ENCODE measurements at regions not wholly inside any gene's neighbourhood (a gene's known extent, or its start where the extent isn't known, plus 50 kb on each side); places are given as distances from the start of the nearest gene placed in this dataset.
A peak's percentile ranks its signal among the peaks of the same experiment; 100 is the strongest.
"Not testable (repeated sequence)": the region's sequence is repeated elsewhere in the genome, so short reads cannot be mapped to it uniquely, and the experiment has no call there.

DNA sequence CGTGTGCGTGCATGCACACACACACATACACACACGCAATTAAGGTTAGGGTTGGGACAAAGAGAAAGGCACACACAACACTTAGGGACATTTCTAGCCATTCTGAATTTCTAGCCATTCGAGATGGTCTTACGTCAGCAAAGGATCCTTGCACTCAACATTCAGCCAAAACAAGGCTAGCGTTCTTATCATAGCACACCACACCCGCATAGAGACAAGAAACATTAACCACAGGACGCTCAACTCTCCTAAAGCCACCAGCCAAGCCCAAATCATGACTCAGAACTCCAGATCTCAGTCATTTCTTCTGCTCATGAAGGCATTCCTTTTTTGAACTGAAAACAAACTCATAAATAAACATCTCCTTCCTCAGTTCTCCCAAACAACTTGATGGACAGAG lies 106.8 kb downstream of the LMO4 start:
- H3K27ac Mint-ChIP-seq, result no peak overlapping the region
- TF ChIP-seq, protein P1, sequence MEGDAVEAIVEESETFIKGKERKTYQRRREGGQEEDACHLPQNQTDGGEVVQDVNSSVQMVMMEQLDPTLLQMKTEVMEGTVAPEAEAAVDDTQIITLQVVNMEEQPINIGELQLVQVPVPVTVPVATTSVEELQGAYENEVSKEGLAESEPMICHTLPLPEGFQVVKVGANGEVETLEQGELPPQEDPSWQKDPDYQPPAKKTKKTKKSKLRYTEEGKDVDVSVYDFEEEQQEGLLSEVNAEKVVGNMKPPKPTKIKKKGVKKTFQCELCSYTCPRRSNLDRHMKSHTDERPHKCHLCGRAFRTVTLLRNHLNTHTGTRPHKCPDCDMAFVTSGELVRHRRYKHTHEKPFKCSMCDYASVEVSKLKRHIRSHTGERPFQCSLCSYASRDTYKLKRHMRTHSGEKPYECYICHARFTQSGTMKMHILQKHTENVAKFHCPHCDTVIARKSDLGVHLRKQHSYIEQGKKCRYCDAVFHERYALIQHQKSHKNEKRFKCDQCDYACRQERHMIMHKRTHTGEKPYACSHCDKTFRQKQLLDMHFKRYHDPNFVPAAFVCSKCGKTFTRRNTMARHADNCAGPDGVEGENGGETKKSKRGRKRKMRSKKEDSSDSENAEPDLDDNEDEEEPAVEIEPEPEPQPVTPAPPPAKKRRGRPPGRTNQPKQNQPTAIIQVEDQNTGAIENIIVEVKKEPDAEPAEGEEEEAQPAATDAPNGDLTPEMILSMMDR (IDR thresholded peaks at IDR 0.05), result no peak
- H3K27me3 Mint-ChIP-seq (ENCODE audit: low read depth, poor library complexity), result peaks cover 4% of the 10 kb centered on the region
- no peaks in the 10 kb centered on the region for H3K9me3 Mint-ChIP-seq
- H3K36me3 Mint-ChIP-seq (ENCODE audit: low read depth), result peaks cover under 1% of the 10 kb centered on the region
- no peak overlapping the region for H3K4me3 Mint-ChIP-seq
- DNase-seq, result no peak
- H3K4me1 Mint-ChIP-seq, result peaks cover 17% of the 10 kb centered on the region

DNA sequence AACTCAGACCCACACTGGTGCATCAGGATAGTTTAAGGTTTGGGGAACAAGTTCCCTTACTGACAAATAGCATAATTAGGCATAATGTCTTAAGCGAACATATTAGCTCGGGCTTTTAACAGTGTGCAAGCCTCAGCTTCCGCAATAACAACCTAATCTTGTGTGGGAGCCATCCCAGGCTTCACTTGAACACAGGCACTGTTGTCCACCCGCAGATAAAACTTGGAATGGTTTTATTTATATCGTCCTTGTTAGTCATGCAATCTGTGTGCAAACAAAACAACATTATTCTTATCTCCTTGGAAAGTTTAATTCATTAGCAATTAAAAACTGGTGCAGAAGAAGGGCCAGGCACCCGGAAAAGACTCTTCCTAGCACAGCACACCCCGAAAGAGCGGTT lies 107.4 kb downstream of the LMO4 start:
- not testable (repeated sequence) for H3K4me3 Mint-ChIP-seq; DNase-seq; H3K36me3 Mint-ChIP-seq (ENCODE audit: low read depth); H3K27me3 Mint-ChIP-seq (ENCODE audit: low read depth, poor library complexity); H3K9me3 Mint-ChIP-seq; H3K27ac Mint-ChIP-seq
- H3K4me1 Mint-ChIP-seq, result peaks cover 17% of the 10 kb centered on the region

GRCh38 chr1:87436534-87436933 lies 107.9 kb downstream of the LMO4 start:
- H3K27ac Mint-ChIP-seq, result no peak overlapping the region
- H3K4me1 Mint-ChIP-seq, result peaks cover 17% of the 10 kb centered on the region
- H3K9me3 Mint-ChIP-seq, result no peaks in the 10 kb centered on the region
- peaks cover 4% of the 10 kb centered on the region for H3K27me3 Mint-ChIP-seq (ENCODE audit: low read depth, poor library complexity)
- H3K36me3 Mint-ChIP-seq (ENCODE audit: low read depth), result no peaks in the 10 kb centered on the region
- H3K4me3 Mint-ChIP-seq, result no peak overlapping the region
- TF ChIP-seq, protein P1 (IDR thresholded peaks at IDR 0.05), result no peak
- DNase-seq, result no peak

DNA sequence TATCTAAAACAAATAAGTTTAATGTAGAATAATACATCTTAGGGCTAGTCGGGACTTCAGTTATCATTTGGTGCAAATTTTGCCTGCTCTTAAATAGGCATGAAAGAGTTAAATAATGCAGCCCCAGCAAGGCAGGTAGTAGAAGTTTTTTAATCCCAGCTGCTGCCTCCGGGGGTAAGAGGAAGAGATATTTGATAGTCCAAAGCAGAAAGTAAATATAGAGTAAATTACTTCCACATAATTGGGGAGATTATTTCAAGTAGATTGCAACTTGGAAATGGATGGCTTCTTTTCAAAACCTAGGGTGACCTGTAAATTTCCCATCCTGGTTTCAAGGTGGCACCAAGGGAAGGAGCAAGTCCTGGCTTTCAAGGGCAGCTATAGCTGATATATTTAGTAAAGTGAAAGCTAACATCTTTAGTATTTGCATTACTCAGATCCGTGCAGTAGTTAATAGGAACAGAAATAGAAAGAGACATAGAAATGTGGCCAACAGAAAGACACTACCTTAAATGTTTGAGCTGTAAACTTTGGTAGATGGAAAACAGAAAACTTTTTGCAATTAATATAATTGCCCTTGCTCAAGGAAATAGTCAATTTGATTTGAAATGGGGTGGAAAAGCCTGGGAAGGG lies 109.1 kb downstream of the LMO4 start:
- Mint-ChIP-seq H3K36me3 (ENCODE audit: low read depth) (no peaks in the 10 kb centered on the region), H3K4me1 (peaks cover 17% of the 10 kb centered on the region), H3K27me3 (ENCODE audit: low read depth, poor library complexity) (peaks cover 4% of the 10 kb centered on the region), H3K4me3 (no peak overlapping the region), H3K9me3 (peaks cover 2% of the 10 kb centered on the region), H3K27ac (no peak overlapping the region)
- TF ChIP-seq, protein P1 (IDR thresholded peaks at IDR 0.05), result no peak
- no peak for DNase-seq

DNA sequence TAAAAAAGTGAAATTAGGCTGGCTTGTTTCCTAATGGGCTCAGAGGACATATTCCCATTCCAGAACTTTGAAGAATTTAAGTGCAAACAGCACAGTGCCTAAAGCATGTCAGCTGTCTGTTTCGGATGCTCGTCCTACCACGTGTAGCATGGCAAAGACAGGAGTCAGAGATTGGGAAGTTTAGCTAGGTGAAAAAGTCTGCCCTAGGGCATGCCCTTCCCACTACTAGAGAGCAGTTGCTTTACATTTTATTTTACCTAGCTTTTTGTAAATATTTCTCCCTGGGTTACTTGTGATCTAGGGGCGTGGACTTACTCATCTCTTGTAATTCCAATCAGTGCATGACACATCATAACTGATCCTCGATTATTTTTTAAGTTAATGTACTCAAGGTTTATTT lies 111.1 kb downstream of the LMO4 start:
- Mint-ChIP-seq H3K27me3 (ENCODE audit: low read depth, poor library complexity) (peaks cover 6% of the 10 kb centered on the region), H3K4me1 (peaks cover 17% of the 10 kb centered on the region), H3K4me3 (no peak overlapping the region), H3K27ac (no peak overlapping the region), H3K9me3 (peaks cover 22% of the 10 kb centered on the region), H3K36me3 (ENCODE audit: low read depth) (peaks cover 10% of the 10 kb centered on the region)
- TF ChIP-seq, protein P1 (IDR thresholded peaks at IDR 0.05), result no peak
- no peak for DNase-seq

GRCh38 chr1:87449348-87449963 lies 120.8 kb downstream of the LMO4 start:
- Mint-ChIP-seq H3K4me3 (no peak overlapping the region), H3K36me3 (ENCODE audit: low read depth) (peaks cover 9% of the 10 kb centered on the region), H3K27me3 (ENCODE audit: low read depth, poor library complexity) (peaks cover 6% of the 10 kb centered on the region), H3K9me3 (peaks cover 15% of the 10 kb centered on the region), H3K4me1 (peaks cover 34% of the 10 kb centered on the region), H3K27ac (peak overlapping the region; percentile 89)
- TF ChIP-seq, protein P1 (IDR thresholded peaks at IDR 0.05), result no peak
- DNase-seq, result no peak
